LNCaP clone FGC (cell line): ENCODE measurements at regions not wholly inside any gene's neighbourhood (a gene's known extent, or its start where the extent isn't known, plus 50 kb on each side); places are given as distances from the start of the nearest gene placed in this dataset.

Source experiments
- DNase-seq: peaks from one replicate; pipeline ENCODE4 v3.0.0-alpha.2; 2011; ENCODE audit warnings: low read depth
- H3K4me3 ChIP-seq: 2 replicates; pipeline ENCODE4 v1.5.1; 2011; ENCODE audit warnings: mild to moderate bottlenecking, low read depth, low read length, control low read depth
- CTCF ChIP-seq: IDR thresholded peaks from 2 replicates; pipeline ENCODE4 v1.5.1; 2012; ENCODE audit warnings: mild to moderate bottlenecking; ENCODE audit not compliant: control insufficient read depth, insufficient read depth; ENCODE audit errors: extremely low read depth

DNA sequence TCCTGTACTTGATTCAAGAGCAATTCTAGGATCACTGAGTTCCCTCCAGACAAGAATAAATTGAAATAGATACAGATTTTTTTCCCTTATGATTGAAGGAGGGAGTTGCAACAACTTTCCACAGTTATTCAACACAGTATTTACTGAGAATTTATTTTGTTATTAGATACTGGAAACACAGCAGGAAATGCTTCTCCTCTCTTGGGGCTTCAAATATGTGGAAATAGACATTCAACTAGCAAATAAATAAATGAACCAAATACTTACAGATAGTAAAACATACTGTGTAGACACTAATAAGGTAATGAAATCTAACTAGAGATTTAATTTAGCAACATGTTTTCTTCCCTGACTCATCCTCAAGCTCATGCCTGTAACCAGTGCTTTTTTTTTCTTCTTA lies 169.2 kb downstream of the LNPK start:
- DNase-seq: no peak
- no peak overlapping the region for H3K4me3 ChIP-seq
- no peak for TF ChIP-seq CTCF

DNA sequence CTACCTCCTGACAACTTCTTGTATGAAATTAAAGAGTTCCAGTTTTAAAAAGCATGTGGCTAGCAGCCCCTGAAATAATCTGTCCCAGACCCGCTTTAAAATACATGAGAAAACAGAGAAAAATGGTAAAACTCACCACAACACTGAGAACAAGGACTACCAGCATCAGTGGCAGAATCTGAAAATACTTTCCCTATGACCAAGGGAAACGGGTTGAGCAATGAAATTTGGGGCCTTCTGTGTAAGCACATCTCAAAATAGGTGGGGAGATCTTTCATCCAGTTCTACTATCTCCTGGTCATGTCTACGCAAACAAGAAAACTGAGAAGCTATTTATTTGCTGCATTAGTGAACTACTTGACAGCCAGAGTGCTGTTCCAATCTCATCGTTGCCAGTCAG lies 172.3 kb downstream of the LNPK start:
- H3K4me3 ChIP-seq: no peak overlapping the region
- DNase-seq: no peak
- no peak for TF ChIP-seq CTCF

- peak; percentile 63 for DNase-seq
Observed at GRCh38 chr2:175827856-175828255, 174.2 kb downstream of the LNPK start.

GRCh38 chr2:175824243-175824642 lies 177.8 kb downstream of the LNPK start:
- no peak for DNase-seq
- no peak for TF ChIP-seq CTCF
- H3K4me3 ChIP-seq: no peak overlapping the region

More at GRCh38 chr2:175827856-175828255, 174.2 kb downstream of the LNPK start:
- TF ChIP-seq CTCF: no peak
- H3K4me3 ChIP-seq: no peak overlapping the region

GRCh38 chr2:175823707-175824073 lies 178.4 kb downstream of the LNPK start:
- no peak for DNase-seq
- TF ChIP-seq CTCF: no peak
- H3K4me3 ChIP-seq: no peak overlapping the region

DNA sequence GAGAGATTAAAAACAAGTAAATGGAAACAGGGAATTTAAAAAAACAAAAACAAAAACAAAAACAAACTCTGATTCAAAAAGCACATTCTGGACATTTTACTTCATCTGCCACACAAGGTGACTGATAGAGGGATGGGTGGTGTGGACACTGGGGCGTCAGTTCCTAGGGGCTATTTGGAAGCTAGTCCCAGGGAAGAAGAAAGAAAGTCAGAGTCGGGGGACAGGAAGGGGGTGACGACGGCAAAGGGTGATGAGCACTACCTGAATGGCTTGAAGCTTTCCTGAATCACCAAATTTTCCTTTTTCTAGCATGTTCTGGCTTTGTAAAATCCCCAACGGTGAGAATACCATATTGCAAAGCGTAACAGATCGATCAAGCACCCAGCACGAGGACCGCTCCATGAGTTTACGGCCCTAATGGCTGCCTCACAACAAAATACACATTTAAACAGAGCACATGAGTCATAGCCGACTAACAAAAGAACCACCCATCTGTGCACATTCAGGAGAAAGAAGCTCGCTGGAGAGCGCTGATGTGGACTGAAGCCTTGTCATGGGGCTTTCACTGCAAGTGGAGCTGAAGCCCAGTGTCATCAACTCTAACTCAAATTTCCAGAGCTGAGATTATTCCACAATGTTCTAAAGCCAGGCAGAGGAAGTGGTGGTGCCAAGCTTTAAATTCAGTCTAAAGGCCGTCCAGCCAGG lies 178.9 kb downstream of the LNPK start:
- DNase-seq: no peak

More for the DNA sequence above, 178.9 kb downstream of the LNPK start:
- no peak for TF ChIP-seq CTCF
- no peak overlapping the region for H3K4me3 ChIP-seq
